ENCODE measurements at regions not wholly inside any gene's neighbourhood (a gene's known extent, or its start where the extent isn't known, plus 50 kb on each side); places are given as distances from the start of the nearest gene placed in this dataset.

DNA sequence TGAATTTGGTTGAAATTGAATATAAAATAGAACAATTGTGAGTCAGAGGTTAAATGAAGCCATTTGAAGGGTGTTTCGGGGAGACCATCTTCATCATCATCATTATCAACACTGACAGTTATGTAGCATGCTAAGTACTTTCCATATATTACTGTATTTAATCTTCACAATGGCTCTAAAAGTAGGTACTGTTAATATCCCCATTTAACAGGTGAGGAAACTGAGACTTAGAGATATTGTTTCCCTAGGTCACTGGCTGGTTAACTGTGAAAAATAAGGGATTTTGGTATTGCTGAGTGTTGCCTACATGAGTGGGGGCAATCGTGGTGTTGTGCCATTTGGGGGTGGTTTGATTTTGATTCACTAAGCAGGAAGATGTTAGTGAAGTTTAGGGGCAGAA lies 100.3 kb downstream of the TBX19 start:
- intact Hi-C loops (cut with micrococcal nuclease; ENCODE audit: unreplicated experiment) (no loop called here), in situ Hi-C loops (cut with MboI) (no loop called here)
- Histone ChIP-seq H3K36me3 (ENCODE audit: control insufficient read depth in 2 of 2, insufficient read depth in 2 of 2, low read length in 1 of 2) (no peaks in the 10 kb centered on the region), H3K79me2 (ENCODE audit: control insufficient read depth, insufficient read depth, low read length) (no peaks in the 10 kb centered on the region), H3K27me3 (replicated peaks in 1 of 2; ENCODE audit: control insufficient read depth in 2 of 2, insufficient read depth in 2 of 2, low read length in 1 of 2) (no peaks in the 10 kb centered on the region), H3K27ac (ENCODE audit: control insufficient read depth, insufficient read depth) (no peak overlapping the region), H3K9me3 (replicated peaks; ENCODE audit: control insufficient read depth, insufficient read depth, low read length) (no peaks in the 10 kb centered on the region), H3K4me3 (no peak overlapping the region), H2AFZ (ENCODE audit: control insufficient read depth, low read depth, low read length) (no peak overlapping the region), H3K9ac (ENCODE audit: control insufficient read depth, insufficient read depth, low read length) (no peak overlapping the region), H4K20me1 (ENCODE audit: control insufficient read depth, insufficient read depth) (no peaks in the 10 kb centered on the region), H3K4me1 (ENCODE audit: control insufficient read depth, insufficient read depth, low read length) (no peaks in the 10 kb centered on the region), H3K4me2 (ENCODE audit: control insufficient read depth, insufficient read depth) (no peak overlapping the region)
- ATAC-seq (no peak), DNase-seq (ENCODE audit: low read depth, low spot score) (no peak), FAIRE-seq (no peak)
- no peak for TF ChIP-seq LARP7 (IDR thresholded peaks at IDR 0.05)
- TF ChIP-seq POU2F2 (IDR thresholded peaks at IDR 0.05; ENCODE audit: borderline replicate concordance, low read depth, low read length): no peak
- no peak for TF ChIP-seq KLF5 (IDR thresholded peaks at IDR 0.05; ENCODE audit: partially characterized antibody)
- no peak for TF ChIP-seq MYB (IDR thresholded peaks at IDR 0.05; ENCODE audit: borderline replicate concordance, low read depth, low read length)
- TF ChIP-seq CHD1 (IDR thresholded peaks at IDR 0.05; ENCODE audit: low read depth, low read length): no peak
- CTCF ChIA-PET: interaction anchor here (1.1 kb wide), 1 partner anchor 38 kb away, joined by 4 read pairs; no protein-coding TSS in a partner anchor
- SMC1A ChIA-PET (ENCODE audit: uncharacterized antibody, unreplicated experiment): interaction anchor here (0.8 to 2.0 kb wide), 3 partner anchors 15 to 38 kb away, joined by 3 to 7 read pairs (median 3); no protein-coding TSS in a partner anchor
- RAD21 ChIA-PET (ENCODE audit: unreplicated experiment): no interaction called here
- no TSS peak for BruUV-seq (replicated peaks)
- POLR2A ChIA-PET: no interaction called here
- 17% methylated on average over 2 of the region's 2 CpGs for WGBS (ENCODE audit: insufficient coverage, insufficient replicate concordance, low lambda C conversion rate, missing lambda C conversion rate)

DNA sequence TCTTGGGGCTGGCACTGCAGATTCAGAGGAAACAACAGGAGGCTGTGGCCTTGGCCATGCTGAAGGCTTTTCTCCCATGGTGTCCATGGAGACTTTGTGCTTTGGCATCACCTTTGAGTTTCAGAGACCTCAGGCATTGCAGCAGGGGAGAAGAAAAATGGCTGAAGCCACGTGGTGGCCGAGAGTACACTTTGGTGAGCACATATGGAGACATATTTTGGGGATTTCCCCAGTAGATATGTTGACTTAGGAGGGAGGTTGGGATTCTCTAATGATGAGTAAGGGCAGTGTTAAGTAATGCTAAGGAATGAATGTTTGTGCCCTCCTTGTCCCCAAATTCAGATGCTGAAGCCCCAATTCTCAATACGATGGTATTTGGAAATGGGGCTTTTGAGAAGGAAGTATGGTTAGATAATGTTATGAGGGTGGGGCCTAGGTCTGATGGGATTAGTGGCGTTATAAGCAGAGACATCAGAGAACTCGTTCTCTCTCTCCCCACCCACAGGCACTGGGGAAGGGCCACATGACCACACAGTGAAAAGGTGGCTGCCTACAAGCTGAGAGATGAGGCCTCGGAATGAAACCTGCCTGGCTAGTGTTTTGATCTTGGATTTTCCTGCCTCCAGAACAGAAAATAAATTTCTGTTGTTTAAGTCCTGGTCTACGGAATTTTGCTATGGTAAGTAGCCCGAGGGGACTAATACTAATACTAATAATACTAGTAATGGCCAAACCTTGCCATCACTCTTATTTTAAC lies 98.6 kb downstream of the TBX19 start:
- Histone ChIP-seq H3K4me1 (ENCODE audit: control insufficient read depth, insufficient read depth, low read length) (no peaks in the 10 kb centered on the region), H3K9ac (ENCODE audit: control insufficient read depth, insufficient read depth, low read length) (no peak overlapping the region), H3K27me3 (replicated peaks in 1 of 2; ENCODE audit: control insufficient read depth in 2 of 2, insufficient read depth in 2 of 2, low read length in 1 of 2) (no peaks in the 10 kb centered on the region), H3K36me3 (ENCODE audit: control insufficient read depth in 2 of 2, insufficient read depth in 2 of 2, low read length in 1 of 2) (no peaks in the 10 kb centered on the region), H3K4me3 (no peak overlapping the region), H3K79me2 (ENCODE audit: control insufficient read depth, insufficient read depth, low read length) (no peaks in the 10 kb centered on the region), H3K27ac (ENCODE audit: control insufficient read depth, insufficient read depth) (no peak overlapping the region), H3K9me3 (replicated peaks; ENCODE audit: control insufficient read depth, insufficient read depth, low read length) (no peaks in the 10 kb centered on the region), H4K20me1 (ENCODE audit: control insufficient read depth, insufficient read depth) (no peaks in the 10 kb centered on the region; the same call in 1 of the 2 replicates), H2AFZ (ENCODE audit: control insufficient read depth, low read depth, low read length) (no peak overlapping the region), H3K4me2 (ENCODE audit: control insufficient read depth, insufficient read depth) (no peak overlapping the region)
- ChIA-PET POLR2A (no interaction called here), CTCF (interaction anchor here (1.6 kb wide), 1 partner anchor 9 kb away, joined by 5 read pairs; no protein-coding TSS in a partner anchor), SMC1A (ENCODE audit: uncharacterized antibody, unreplicated experiment) (no interaction called here), RAD21 (ENCODE audit: unreplicated experiment) (interaction anchor here (1.6 kb wide), 1 partner anchor 36 kb away, joined by 3 read pairs; no protein-coding TSS in a partner anchor)
- in situ Hi-C loops (cut with MboI) (no loop called here), intact Hi-C loops (cut with micrococcal nuclease; ENCODE audit: unreplicated experiment) (no loop called here)
- FAIRE-seq: no peak
- no peak for DNase-seq (ENCODE audit: low read depth, low spot score)
- no TSS peak for BruUV-seq (replicated peaks)
- ATAC-seq: no peak
- WGBS (ENCODE audit: insufficient coverage, insufficient replicate concordance, low lambda C conversion rate, missing lambda C conversion rate): 21% methylated on average over 8 of the region's 8 CpGs
- TF ChIP-seq CBX3 (IDR thresholded peaks at IDR 0.05; ENCODE audit: borderline replicate concordance, low read depth): no peak
- TF ChIP-seq NRF1 (conservative IDR thresholded peaks at IDR 0.05; ENCODE audit: low read depth, low read length): no peak
- no peak for TF ChIP-seq RUNX3 (IDR thresholded peaks at IDR 0.05; ENCODE audit: low read length)
- TF ChIP-seq BCL11A (IDR thresholded peaks at IDR 0.05; ENCODE audit: low read depth, low read length): no peak
- no peak for TF ChIP-seq EZH2 (IDR thresholded peaks at IDR 0.05; ENCODE audit: borderline replicate concordance, control insufficient read depth, low read depth, low read length)
- no peak for TF ChIP-seq CHD4 (IDR thresholded peaks at IDR 0.05)
- TF ChIP-seq ZZZ3 (IDR thresholded peaks at IDR 0.05; ENCODE audit: control insufficient read depth, insufficient read length, low read depth): no peak
- TF ChIP-seq ETV6 (conservative IDR thresholded peaks at IDR 0.05 in 1 of 2, IDR thresholded peaks at IDR 0.05 in 1 of 2; ENCODE audit: borderline replicate concordance in 1 of 2, low read depth in 1 of 2): no peak
- no peak for TF ChIP-seq CHD1 (IDR thresholded peaks at IDR 0.05; ENCODE audit: low read depth, low read length)
- no peak for TF ChIP-seq ASH2L (IDR thresholded peaks at IDR 0.05; ENCODE audit: borderline replicate concordance, low read depth)
- TF ChIP-seq GATAD2B (conservative IDR thresholded peaks at IDR 0.05; ENCODE audit: low read depth): no peak
- TF ChIP-seq SMC3 (IDR thresholded peaks at IDR 0.05; ENCODE audit: borderline replicate concordance, low read length): no peak
- TF ChIP-seq IKZF1 (conservative IDR thresholded peaks at IDR 0.05): no peak

All from GM12878 (cell line).